K562 (cell line): ENCODE measurements at regions not wholly inside any gene's neighbourhood (a gene's known extent, or its start where the extent isn't known, plus 50 kb on each side); places are given as distances from the start of the nearest gene placed in this dataset.

Source experiments
- ATAC-seq: fragments of 200-7000 bp; cut with Tn5 transposase; 3 replicates; pipeline ENCODE4 v1.9.1; 2020; ENCODE audit warnings: moderate library complexity
- BruUV-seq: library from RNA; stranded (reverse); fragments of 400-500 nt; replicated peaks from 2 replicates; lab custom pipeline; 2021; lab: Mats Ljungman, UMichigan
- CTCF ChIA-PET: fragments of 300-600 bp; formaldehyde crosslinking; extraction: SDS; loops from one replicate; lab custom pipeline; 2021; ENCODE audit warnings: low intra/inter-chr PET ratio; lab: Yijun Ruan, JAX
- POLR2A ChIA-PET: fragments of 300-600, 350-650 bp; sonication (Branson Sonifier 250); formaldehyde crosslinking; extraction: SDS; loops from one replicate; lab custom pipeline; 2021; ENCODE audit warnings: antibody characterized with exemption, inconsistent platforms; lab: Yijun Ruan, JAX
- DNase-seq, 4 experiments: peaks; one replicate each; pipeline versions ENCODE4 v3.0.0 to v3.0.0-alpha.2; 2011 to 2018; ENCODE audit warnings: low spot score in 3 of 4, mixed read lengths in 3 of 4; ENCODE audit errors: extremely low read depth in 1 of 4
- FAIRE-seq: peaks from 2 replicates; lab custom pipeline; 2011; peaks lifted over from hg19 to GRCh38; lab: Jason Lieb, UNC
- H2AFZ ChIP-seq: 2 replicates; pipeline ENCODE4 v1.6.0; 2011; ENCODE audit warnings: low read depth, low read length, control low read depth, inconsistent platforms
- H3K27ac ChIP-seq: fragments of 200-600 bp; 3 replicates; pipeline ENCODE4 v1.8.0; 2011; ENCODE audit warnings: low read depth, mild to moderate bottlenecking, control low read depth, inconsistent platforms, low read length, moderate library complexity, mixed read lengths; ENCODE audit errors: extremely low read depth
- H3K27me3 ChIP-seq, 2 experiments: fragments of 300-600 bp in 1 of 2; 2 replicates in 1 of 2; 3 replicates in 1 of 2; pipeline versions ENCODE4 v1.6.0 to v1.8.0; 2011; ENCODE audit warnings: inconsistent platforms in 2 of 2, low read length in 2 of 2, mild to moderate bottlenecking in 1 of 2, mixed read lengths in 1 of 2, moderate library complexity in 1 of 2; ENCODE audit not compliant: control insufficient read depth in 2 of 2, insufficient read depth in 2 of 2
- H3K36me3 ChIP-seq: fragments of 300-600 bp; 3 replicates; pipeline ENCODE4 v1.8.0; 2011; ENCODE audit warnings: mild to moderate bottlenecking, low read length, inconsistent platforms; ENCODE audit not compliant: control insufficient read depth, insufficient read depth
- H3K4me1 ChIP-seq, 2 experiments: fragments of 200-600 bp in 1 of 2; replicated peaks in 1 of 2; 2 replicates in 1 of 2; 3 replicates in 1 of 2; pipeline versions ENCODE4 v1.5.1 to v1.8.0; 2011; ENCODE audit warnings: inconsistent platforms in 2 of 2, low read length in 2 of 2, mild to moderate bottlenecking in 1 of 2, mixed read lengths in 1 of 2, moderate library complexity in 1 of 2; ENCODE audit not compliant: control insufficient read depth in 2 of 2, insufficient read depth in 2 of 2
- H3K4me2 ChIP-seq: 2 replicates; pipeline ENCODE4 v1.6.1; 2011; ENCODE audit warnings: low read length, control low read depth, inconsistent platforms, mixed read lengths; ENCODE audit not compliant: insufficient read depth
- H3K4me3 ChIP-seq: fragments of 200-600 bp; sonication (generic), shearing (Covaris generic); 2 replicates; pipeline ENCODE4 v1.5.1; 2016; ENCODE audit warnings: control low read depth, inconsistent platforms
- H3K79me2 ChIP-seq: fragments of 200-600 bp; 3 replicates; pipeline ENCODE4 v1.8.0; 2011; ENCODE audit warnings: low read length, inconsistent platforms; ENCODE audit not compliant: control insufficient read depth, insufficient read depth
- H3K9ac ChIP-seq, 2 experiments: 2 replicates each; pipeline versions ENCODE4 v1.6.0 to v1.6.1; 2011; ENCODE audit warnings: low read depth in 2 of 2, low read length in 2 of 2, control low read depth in 1 of 2, inconsistent platforms in 1 of 2, mild to moderate bottlenecking in 1 of 2, mixed read lengths in 1 of 2; ENCODE audit not compliant: insufficient read depth in 1 of 2
- H3K9me1 ChIP-seq: one replicate; pipeline ENCODE4 v1.6.0; 2011; ENCODE audit warnings: inconsistent platforms, mild to moderate bottlenecking, low read length, moderate library complexity; ENCODE audit not compliant: control insufficient read depth, insufficient read depth
- H3K9me3 ChIP-seq: replicated peaks from 2 replicates; pipeline ENCODE4 v1.5.1; 2011; ENCODE audit warnings: low read depth, low read length, inconsistent platforms; ENCODE audit not compliant: control insufficient read depth, insufficient read depth
- H4K20me1 ChIP-seq: replicated peaks from 2 replicates; pipeline ENCODE4 v1.6.1; 2011; ENCODE audit warnings: low read length, inconsistent platforms, mixed read lengths; ENCODE audit not compliant: control insufficient read depth, insufficient read depth
- ARID4B ChIP-seq: sonication (generic); formaldehyde crosslinking; IDR thresholded peaks from 2 replicates; pipeline ENCODE4 v1.8.0; 2022; ENCODE audit warnings: mild to moderate bottlenecking, missing genetic modification reagents
- E2F3 ChIP-seq: fragments of 250-450 bp; sonication (Bioruptor Pico); IDR thresholded peaks from 2 replicates; pipeline ENCODE4 v1.4.0; 2020; ENCODE audit warnings: mild to moderate bottlenecking
- HOXB6 ChIP-seq: fragments of 250-450 bp; sonication (Bioruptor Pico); IDR thresholded peaks from 2 replicates; pipeline ENCODE4 v1.5.1; 2022; ENCODE audit warnings: mild to moderate bottlenecking, borderline replicate concordance
- MCM2 ChIP-seq: fragments of 450-650 bp; IDR thresholded peaks from 2 replicates; pipeline ENCODE4 v1.6.1; 2017; ENCODE audit warnings: low read depth, mild to moderate bottlenecking
- MYC ChIP-seq, 2 experiments: fragments of 250-450 bp in 1 of 2; sonication (Bioruptor Pico) in 1 of 2; IDR thresholded peaks; 2 replicates each; pipeline versions ENCODE4 v1.5.1 to v1.6.1; 2012 to 2021; ENCODE audit warnings: low read depth in 2 of 2, borderline replicate concordance in 1 of 2, improper control_type of control experiment in 1 of 2, low read length in 1 of 2, mild to moderate bottlenecking in 1 of 2, moderate library complexity in 1 of 2
- NONO ChIP-seq, 2 experiments: fragments of 200-400 bp in 1 of 2; fragments of 450-650 bp in 1 of 2; formaldehyde crosslinking in 1 of 2; IDR thresholded peaks; 2 replicates each; pipeline ENCODE4 v1.6.1; 2017; ENCODE audit warnings: low read depth in 2 of 2, mild to moderate bottlenecking in 2 of 2, moderate library complexity in 2 of 2, low read length in 1 of 2
- PKNOX1 ChIP-seq: fragments of 450-650 bp; IDR thresholded peaks from 2 replicates; pipeline ENCODE4 v1.6.1; 2016
- RB1 ChIP-seq: fragments of 450-650 bp; IDR thresholded peaks from 2 replicates; pipeline ENCODE4 v1.6.1; 2017; ENCODE audit warnings: low read depth, mild to moderate bottlenecking
- RUNX1 ChIP-seq: sonication (generic); IDR thresholded peaks from 2 replicates; pipeline ENCODE4 v1.6.1; 2016; ENCODE audit warnings: antibody characterized with exemption, low read depth
- SAFB ChIP-seq: fragments of 200-400 bp; formaldehyde crosslinking; IDR thresholded peaks from 2 replicates; pipeline ENCODE4 v1.6.1; 2017; ENCODE audit warnings: low read depth, low read length, borderline replicate concordance
- SOX6 ChIP-seq: fragments of 450-650 bp; IDR thresholded peaks from 2 replicates; pipeline ENCODE4 v1.6.1; 2014; ENCODE audit warnings: mild to moderate bottlenecking
- TEAD2 ChIP-seq: fragments of 450-650 bp; IDR thresholded peaks from 2 replicates; pipeline ENCODE4 v1.6.1; 2016; ENCODE audit warnings: missing genetic modification characterization, control low read depth, missing compliant biosample characterization
- ZBTB34 ChIP-seq: fragments of 250-450 bp; sonication (Bioruptor Pico); IDR thresholded peaks from 2 replicates; pipeline ENCODE4 v1.8.0; 2021; ENCODE audit warnings: mild to moderate bottlenecking, moderate library complexity
- ZBTB5 ChIP-seq: fragments of 450-650 bp; IDR thresholded peaks from 2 replicates; pipeline ENCODE4 v1.6.1; 2017; ENCODE audit warnings: antibody characterized with exemption
- WGBS: fragments of 100-300 bp; shearing (Covaris generic); methylation state at CpG from one replicate; pipeline ENCODE4 v1.1.6; 2016; ENCODE audit warnings: low coverage, mixed read lengths; ENCODE audit not compliant: insufficient coverage; ENCODE audit errors: missing lambda C conversion rate; 5-methylcytosine and 5-hydroxymethylcytosine counted together
- in situ Hi-C: fragments of 300-500 bp; cut with MboI; formaldehyde crosslinking; loops from 4 replicates; pipeline ENCODE4 v1.15.0; 2018; ENCODE audit warnings: inconsistent platforms, mixed read lengths
- intact Hi-C: fragments of 100-400 bp; cut with micrococcal nuclease; formaldehyde crosslinking; loops from 2 replicates; pipeline ENCODE4 v1.14.2; 2022

GRCh38 chr16:49017501-49017900 is 264.1 kb downstream of the CBLN1 start:
- intact Hi-C loops = no loop called here
- Histone ChIP-seq H3K36me3 (no peaks in the 10 kb centered on the region), H3K4me3 (no peak overlapping the region), H3K4me1 (no peaks in the 10 kb centered on the region), H3K9ac (no peak overlapping the region), H3K9me1 (no peaks in the 10 kb centered on the region), H3K79me2 (no peaks in the 10 kb centered on the region), H3K4me2 (no peak overlapping the region)
- ChIA-PET POLR2A (no interaction called here), CTCF (no interaction called here)
- FAIRE-seq = no peak
- DNase-seq = no peak
- ATAC-seq = no peak
- TF ChIP-seq RB1 (no peak), SAFB (no peak), TEAD2 (no peak), ZBTB5 (no peak), HOXB6 (CRISPR knock-in tag) (no peak), SOX6 (no peak), ARID4B (no peak), NONO (IDR thresholded peaks at IDR 0.05; ENCODE audit: low read depth in 2 of 2, low read length in 1 of 2) (no peak), ZBTB34 (CRISPR knock-in tag) (no peak), PKNOX1 (no peak), RUNX1 (no peak), E2F3 (no peak), MCM2 (no peak), MYC (IDR thresholded peaks at IDR 0.05; ENCODE audit: low read depth, low read length) (no peak), MYC (CRISPR knock-in tag; IDR thresholded peaks at IDR 0.05; ENCODE audit: borderline replicate concordance, low read depth) (no peak)
- TF ChIP-seq, all 486 proteins: peak for 0
- no peak overlapping the region for H3K27ac ChIP-seq
- 0% methylated on average over 2 of the region's 2 CpGs for WGBS
- no peaks in the 10 kb centered on the region for H3K9me3 ChIP-seq
- H2AFZ ChIP-seq = no peak overlapping the region
- no peaks in the 10 kb centered on the region; the same call in 1 of the 2 replicates for H4K20me1 ChIP-seq
- peaks cover 0 to 8% of the 10 kb centered on the region in 2 experiments; a peak in 1 of 5 replicates for H3K27me3 ChIP-seq
- in situ Hi-C loops = no loop called here
- BruUV-seq = no TSS peak
